Thyroid gland (tissue), 4 donors: ENCODE measurements at regions not wholly inside any gene's neighbourhood (a gene's known extent, or its start where the extent isn't known, plus 50 kb on each side); places are given as distances from the start of the nearest gene placed in this dataset.

ENCODE experiments used
- DNase-seq, 2 donors: peaks; one replicate each; pipeline ENCODE4 v3.0.0-alpha.2; 2019
- H3K27ac ChIP-seq, 3 donors: fragments of 200-600 bp; sonication (generic); 1 replicate in 2 of 3; 2 replicates in 1 of 3; pipeline ENCODE4 v1.5.1; 2016 to 2019; ENCODE audit warnings: mild to moderate bottlenecking in 1 of 3, moderate library complexity in 1 of 3
- H3K27me3 ChIP-seq: fragments of 200-600 bp; sonication (generic); one replicate; pipeline ENCODE4 v1.5.1; 2019
- H3K36me3 ChIP-seq, 2 donors: fragments of 200-600 bp; sonication (generic); one replicate each; pipeline ENCODE4 v1.5.1; 2016 to 2019
- H3K4me1 ChIP-seq, 2 donors: fragments of 200-600 bp; sonication (generic); one replicate each; pipeline ENCODE4 v1.5.1; 2017 to 2019
- H3K4me3 ChIP-seq, 3 donors: fragments of 200-600 bp; sonication (generic); replicated peaks in 1 of 3; 1 replicate in 2 of 3; 2 replicates in 1 of 3; pipeline ENCODE4 v1.5.1; 2016; ENCODE audit warnings: mild to moderate bottlenecking in 1 of 3
- H3K9me3 ChIP-seq: fragments of 200-600 bp; sonication (generic); one replicate; pipeline ENCODE4 v1.5.1; 2017
- CTCF ChIP-seq, 6 experiments: fragments of 200-600 bp in 3 of 6; fragments of 450-650 bp in 3 of 6; sonication (generic) in 3 of 6; IDR thresholded peaks; one replicate each; pipeline ENCODE4 v1.5.1; 2016 to 2019; ENCODE audit warnings: antibody characterized with exemption in 6 of 6, mild to moderate bottlenecking in 2 of 6, inconsistent platforms in 1 of 6, moderate library complexity in 1 of 6
- POLR2A ChIP-seq, 2 donors: fragments of 450-650 bp; IDR thresholded peaks; one replicate each; pipeline ENCODE4 v1.6.1; 2017; ENCODE audit warnings: antibody characterized with exemption in 2 of 2, mild to moderate bottlenecking in 2 of 2, moderate library complexity in 1 of 2
- WGBS, 2 donors: methylation state at CpG; one replicate each; pipeline ENCODE4 v1.1.5; 2017; 5-methylcytosine and 5-hydroxymethylcytosine counted together
- intact Hi-C: fragments of 100-400 bp; cut with DNase I; formaldehyde crosslinking; loops from one replicate; pipeline ENCODE4 v1.15.1; 2023

- peaks cover 6 to 13% of the 10 kb centered on the region in 2 donors for H3K4me1 ChIP-seq
- H3K27me3 ChIP-seq: no peaks in the 10 kb centered on the region
- DNase-seq: no peak
- intact Hi-C loops: no loop called here
- WGBS, 2 donors: 88 to 89% methylated on average over 1 to 2 of the region's 2 CpGs
- no peak overlapping the region for H3K4me3 ChIP-seq
- TF ChIP-seq POLR2A (IDR thresholded peaks at IDR 0.05) (no peak), CTCF (IDR thresholded peaks at IDR 0.05) (no peak)
- H3K36me3 ChIP-seq: no peaks in the 10 kb centered on the region
- no peaks in the 10 kb centered on the region for H3K9me3 ChIP-seq
- H3K27ac ChIP-seq: no peak overlapping the region
Measured at GRCh38 chr1:47563201-47563600, 125.4 kb downstream of the FOXD2 start.

GRCh38 chr1:47564570-47564969, 126.7 kb downstream of the FOXD2 start:
- no peak for TF ChIP-seq CTCF (IDR thresholded peaks at IDR 0.05)
- no peak for TF ChIP-seq POLR2A (IDR thresholded peaks at IDR 0.05)
- DNase-seq: no peak
- no peaks in the 10 kb centered on the region for H3K9me3 ChIP-seq
- no peak overlapping the region for H3K27ac ChIP-seq
- peaks cover 0 to 5% of the 10 kb centered on the region in 2 donors for H3K4me1 ChIP-seq
- H3K27me3 ChIP-seq: no peaks in the 10 kb centered on the region
- intact Hi-C loops: no loop called here
- no peaks in the 10 kb centered on the region for H3K36me3 ChIP-seq
- no peak overlapping the region for H3K4me3 ChIP-seq

GRCh38 chr1:47565092-47565491, 127.2 kb downstream of the FOXD2 start:
- H3K27ac ChIP-seq: no peak overlapping the region
- no peaks in the 10 kb centered on the region for H3K9me3 ChIP-seq
- WGBS, 2 donors: 83 to 95% methylated on average over 2 of the region's 2 CpGs
- no peak overlapping the region for H3K4me3 ChIP-seq
- H3K4me1 ChIP-seq: peaks cover 0 to 6% of the 10 kb centered on the region in 2 donors
- H3K36me3 ChIP-seq: no peaks in the 10 kb centered on the region
- DNase-seq: no peak
- H3K27me3 ChIP-seq: no peaks in the 10 kb centered on the region
- TF ChIP-seq CTCF (IDR thresholded peaks at IDR 0.05): no peak
- TF ChIP-seq POLR2A (IDR thresholded peaks at IDR 0.05): no peak
- intact Hi-C loops: no loop called here

GRCh38 chr1:47565676-47566075, 127.8 kb downstream of the FOXD2 start:
- TF ChIP-seq CTCF (IDR thresholded peaks at IDR 0.05): no peak
- no peak for TF ChIP-seq POLR2A (IDR thresholded peaks at IDR 0.05)
- intact Hi-C loops: no loop called here
- 73% methylated on average over 3 of the region's 8 CpGs; no CpG with 5 or more reads in 1 of the 2 donors for WGBS, 2 donors
- H3K27ac ChIP-seq: no peak overlapping the region
- no peaks in the 10 kb centered on the region for H3K27me3 ChIP-seq
- no peaks in the 10 kb centered on the region for H3K9me3 ChIP-seq
- H3K4me1 ChIP-seq: peaks cover 0 to 6% of the 10 kb centered on the region in 2 donors
- H3K36me3 ChIP-seq: no peaks in the 10 kb centered on the region
- DNase-seq: no peak
- H3K4me3 ChIP-seq: no peak overlapping the region

GRCh38 chr1:47568763-47569162, 130.9 kb downstream of the FOXD2 start:
- intact Hi-C loops: no loop called here
- peaks cover 0 to 4% of the 10 kb centered on the region in 2 donors for H3K4me1 ChIP-seq
- H3K27me3 ChIP-seq: no peaks in the 10 kb centered on the region
- H3K9me3 ChIP-seq: no peaks in the 10 kb centered on the region
- no peak for TF ChIP-seq POLR2A (IDR thresholded peaks at IDR 0.05)
- TF ChIP-seq CTCF (IDR thresholded peaks at IDR 0.05): no peak
- H3K36me3 ChIP-seq: no peaks in the 10 kb centered on the region
- WGBS, 2 donors: 63 to 68% methylated on average over 5 of the region's 5 CpGs
- H3K27ac ChIP-seq: no peak overlapping the region
- no peak overlapping the region for H3K4me3 ChIP-seq
- no peak for DNase-seq
